ENCODE measurements at regions not wholly inside any gene's neighbourhood (a gene's known extent, or its start where the extent isn't known, plus 50 kb on each side); places are given as distances from the start of the nearest gene placed in this dataset.

GRCh38 chr6:74597266-74597665 is 608.6 kb downstream of the COL12A1 start:
- H3K27ac Mint-ChIP-seq: no peak overlapping the region
- no peaks in the 10 kb centered on the region for H3K9me3 Mint-ChIP-seq
- H3K27me3 Mint-ChIP-seq (ENCODE audit: insufficient read depth, low read depth, poor library complexity): peaks cover 2% of the 10 kb centered on the region
- H3K36me3 Mint-ChIP-seq (ENCODE audit: low read depth): no peaks in the 10 kb centered on the region
- no peaks in the 10 kb centered on the region for H3K27me3 ChIP-seq (ENCODE audit: insufficient read depth)
- no peaks in the 10 kb centered on the region for H3K79me2 ChIP-seq (replicated peaks; ENCODE audit: insufficient read depth)
- H3K4me3 Mint-ChIP-seq: no peak overlapping the region
- DNase-seq (ENCODE audit: low spot score) (no peak), ATAC-seq (no peak)
- TF ChIP-seq ETS1 (IDR thresholded peaks at IDR 0.05) (no peak), ZNF462 (CRISPR knock-in tag; IDR thresholded peaks at IDR 0.05) (no peak), CTCF (conservative IDR thresholded peaks at IDR 0.05; ENCODE audit: low read depth in 2 of 2) (no peak), ZNF114 (CRISPR knock-in tag; IDR thresholded peaks at IDR 0.05) (no peak), CREB1 (CRISPR knock-in tag; IDR thresholded peaks at IDR 0.05; ENCODE audit: low read depth) (no peak), REST (IDR thresholded peaks at IDR 0.05; ENCODE audit: unreplicated experiment) (no peak), EZH2 (IDR thresholded peaks at IDR 0.05; ENCODE audit: low read depth, unreplicated experiment) (no peak), ZNF331 (CRISPR knock-in tag; IDR thresholded peaks at IDR 0.05; ENCODE audit: low read depth) (no peak), JUNB (IDR thresholded peaks at IDR 0.05; ENCODE audit: unreplicated experiment) (no peak), EZH2phosphoT487 (IDR thresholded peaks at IDR 0.05; ENCODE audit: unreplicated experiment) (no peak), STAT1 (IDR thresholded peaks at IDR 0.05; ENCODE audit: unreplicated experiment) (no peak), NANOG (IDR thresholded peaks at IDR 0.05; ENCODE audit: borderline replicate concordance) (no peak), POLR2AphosphoS5 (IDR thresholded peaks at IDR 0.05; ENCODE audit: low read depth) (no peak)
- H3K4me3 ChIP-seq: no peak overlapping the region
- H4K20me1 ChIP-seq (replicated peaks; ENCODE audit: insufficient read depth): no peaks in the 10 kb centered on the region
- no peaks in the 10 kb centered on the region for H3K9me2 ChIP-seq (ENCODE audit: insufficient read depth)
- H3K4me1 ChIP-seq (ENCODE audit: insufficient read depth): no peaks in the 10 kb centered on the region
- H2AFZ ChIP-seq: no peak overlapping the region
- H3K4me2 ChIP-seq: no peak overlapping the region
- H3F3A ChIP-seq (replicated peaks; ENCODE audit: low read depth): no peaks in the 10 kb centered on the region
- no peaks in the 10 kb centered on the region for H3K4me1 Mint-ChIP-seq
- no peak overlapping the region for H3K27ac ChIP-seq (ENCODE audit: low read depth)
- no peaks in the 10 kb centered on the region for H3K36me3 ChIP-seq (ENCODE audit: insufficient read depth)

All from GM23338 (cell line).